A549 (cell line): ENCODE measurements at regions not wholly inside any gene's neighbourhood (a gene's known extent, or its start where the extent isn't known, plus 50 kb on each side); places are given as distances from the start of the nearest gene placed in this dataset.

ENCODE experiments used
- CEBPB ChIP-seq, 2 experiments: fragments of >200 bp in 1 of 2; sonication (Bioruptor Twin) in 1 of 2; formaldehyde crosslinking in 1 of 2; IDR thresholded peaks; 2 replicates each; pipeline ENCODE4 v1.6.1; 2012 to 2016
- KDM1A ChIP-seq: fragments of 200-600 bp; sonication (generic); IDR thresholded peaks from 2 replicates; pipeline ENCODE4 v1.6.1; 2016; ENCODE audit warnings: low read depth, mild to moderate bottlenecking
- SMC3 ChIP-seq: fragments of >200 bp; sonication (Bioruptor Twin); formaldehyde crosslinking; IDR thresholded peaks from 3 replicates; pipeline ENCODE4 v1.6.1; 2018; ENCODE audit warnings: inconsistent platforms
- ZC3H11A ChIP-seq: fragments of 450-650 bp; IDR thresholded peaks from 2 replicates; pipeline ENCODE4 v1.6.1; 2014; ENCODE audit warnings: antibody characterized with exemption, mild to moderate bottlenecking
- TF ChIP-seq, protein P1 (sequence below): fragments of >200 bp; sonication (Bioruptor Twin); formaldehyde crosslinking; IDR thresholded peaks from 3 replicates; pipeline ENCODE4 v1.5.1; 2016

DNA sequence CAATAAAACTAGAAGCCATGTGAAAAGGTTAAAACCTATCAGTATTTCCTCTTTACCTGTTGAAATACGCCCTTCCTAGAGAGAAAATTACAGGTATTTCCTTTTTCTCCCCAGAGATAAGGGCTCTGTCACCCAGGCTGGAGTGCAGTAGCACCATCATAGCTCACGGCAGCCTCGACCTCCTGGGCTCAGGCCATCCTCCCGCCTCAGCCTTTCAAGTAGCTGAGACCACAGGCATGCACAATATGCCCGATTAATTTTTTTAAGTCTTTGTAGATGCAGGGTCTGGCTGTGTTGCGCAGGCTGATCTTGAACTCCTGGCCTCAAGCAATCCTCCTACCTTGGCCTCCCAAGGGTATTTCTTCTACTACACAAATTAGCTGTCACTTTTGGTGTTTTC is 154.4 kb downstream of the HNRNPD start:
- no peak for TF ChIP-seq CEBPB (IDR thresholded peaks at IDR 0.05)
- TF ChIP-seq, protein P1, sequence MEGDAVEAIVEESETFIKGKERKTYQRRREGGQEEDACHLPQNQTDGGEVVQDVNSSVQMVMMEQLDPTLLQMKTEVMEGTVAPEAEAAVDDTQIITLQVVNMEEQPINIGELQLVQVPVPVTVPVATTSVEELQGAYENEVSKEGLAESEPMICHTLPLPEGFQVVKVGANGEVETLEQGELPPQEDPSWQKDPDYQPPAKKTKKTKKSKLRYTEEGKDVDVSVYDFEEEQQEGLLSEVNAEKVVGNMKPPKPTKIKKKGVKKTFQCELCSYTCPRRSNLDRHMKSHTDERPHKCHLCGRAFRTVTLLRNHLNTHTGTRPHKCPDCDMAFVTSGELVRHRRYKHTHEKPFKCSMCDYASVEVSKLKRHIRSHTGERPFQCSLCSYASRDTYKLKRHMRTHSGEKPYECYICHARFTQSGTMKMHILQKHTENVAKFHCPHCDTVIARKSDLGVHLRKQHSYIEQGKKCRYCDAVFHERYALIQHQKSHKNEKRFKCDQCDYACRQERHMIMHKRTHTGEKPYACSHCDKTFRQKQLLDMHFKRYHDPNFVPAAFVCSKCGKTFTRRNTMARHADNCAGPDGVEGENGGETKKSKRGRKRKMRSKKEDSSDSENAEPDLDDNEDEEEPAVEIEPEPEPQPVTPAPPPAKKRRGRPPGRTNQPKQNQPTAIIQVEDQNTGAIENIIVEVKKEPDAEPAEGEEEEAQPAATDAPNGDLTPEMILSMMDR: no peak
- TF ChIP-seq KDM1A: no peak
- no peak for TF ChIP-seq ZC3H11A
- no peak for TF ChIP-seq SMC3
